Neural cell (in vitro differentiated cells): ENCODE measurements at regions not wholly inside any gene's neighbourhood (a gene's known extent, or its start where the extent isn't known, plus 50 kb on each side); places are given as distances from the start of the nearest gene placed in this dataset.
"Not testable (repeated sequence)": the region's sequence is repeated elsewhere in the genome, so short reads cannot be mapped to it uniquely, and the experiment has no call there.

ENCODE experiments used
- EP300 ChIP-seq: fragments of 450-650 bp; conservative IDR thresholded peaks from 2 replicates; pipeline ENCODE4 v1.6.1; 2014; ENCODE audit warnings: antibody characterized with exemption, mild to moderate bottlenecking, moderate library complexity; ENCODE audit not compliant: poor library complexity, severe bottlenecking
- EZH2 ChIP-seq: fragments of 200-600, 300-800 bp; shearing (Covaris generic), sonication (generic); IDR thresholded peaks from 2 replicates; pipeline ENCODE4 v1.6.1; 2014; ENCODE audit warnings: antibody characterized with exemption, low read length, borderline replicate concordance, mild to moderate bottlenecking; ENCODE audit not compliant: insufficient read depth, poor library complexity, severe bottlenecking
- MXI1 ChIP-seq: fragments of 450-650 bp; conservative IDR thresholded peaks from 2 replicates; pipeline ENCODE4 v1.6.1; 2014; ENCODE audit warnings: antibody characterized with exemption, mild to moderate bottlenecking; ENCODE audit not compliant: poor library complexity, severe bottlenecking
- POLR2AphosphoS5 ChIP-seq: IDR thresholded peaks from 2 replicates; pipeline ENCODE4 v1.6.1; 2012
- RAD21 ChIP-seq: fragments of 450-650 bp; conservative IDR thresholded peaks from 2 replicates; pipeline ENCODE4 v1.6.1; 2014; ENCODE audit warnings: antibody characterized with exemption, mild to moderate bottlenecking, moderate library complexity
- SMC3 ChIP-seq: fragments of 450-650 bp; conservative IDR thresholded peaks from 2 replicates; pipeline ENCODE4 v1.6.1; 2014; ENCODE audit warnings: antibody characterized with exemption, mild to moderate bottlenecking, moderate library complexity; ENCODE audit not compliant: poor library complexity
- TAF1 ChIP-seq: IDR thresholded peaks from 2 replicates; pipeline ENCODE4 v1.6.1; 2012; ENCODE audit warnings: low read depth
- TF ChIP-seq, protein P1 (sequence below): fragments of 450-650 bp; IDR thresholded peaks from 2 replicates; pipeline ENCODE4 v1.5.1; 2014; ENCODE audit warnings: antibody characterized with exemption, mild to moderate bottlenecking, moderate library complexity; ENCODE audit not compliant: poor library complexity, severe bottlenecking
- TF ChIP-seq, protein P2 (sequence below): IDR thresholded peaks from 2 replicates; pipeline ENCODE4 v1.6.1; 2012; ENCODE audit warnings: borderline replicate concordance

DNA sequence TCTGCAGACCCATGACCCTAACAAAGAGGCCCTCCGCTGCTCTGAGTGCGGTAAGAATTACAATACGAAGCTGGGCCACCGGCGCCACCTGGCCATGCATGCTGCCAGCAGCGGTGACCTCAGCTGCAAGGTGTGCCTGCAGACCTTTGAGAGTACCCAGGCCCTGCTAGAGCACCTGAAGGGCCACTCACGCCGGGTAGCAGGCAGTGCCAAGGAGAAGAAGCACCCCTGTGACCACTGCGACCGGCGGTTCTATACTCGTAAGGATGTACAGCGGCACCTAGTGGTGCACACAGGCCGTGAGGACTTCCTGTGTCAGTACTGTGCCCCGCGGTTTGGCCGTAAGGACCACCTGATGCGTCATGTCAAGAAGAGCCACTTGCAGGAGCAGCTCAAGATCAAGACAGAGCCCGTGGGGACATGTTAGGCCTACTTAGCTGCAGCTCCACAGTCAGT, 254.7 kb downstream of the NKX6-1 start:
- not testable (repeated sequence) for TF ChIP-seq RAD21, POLR2AphosphoS5, EP300, EZH2, SMC3, MXI1, TAF1
- TF ChIP-seq, protein P1, sequence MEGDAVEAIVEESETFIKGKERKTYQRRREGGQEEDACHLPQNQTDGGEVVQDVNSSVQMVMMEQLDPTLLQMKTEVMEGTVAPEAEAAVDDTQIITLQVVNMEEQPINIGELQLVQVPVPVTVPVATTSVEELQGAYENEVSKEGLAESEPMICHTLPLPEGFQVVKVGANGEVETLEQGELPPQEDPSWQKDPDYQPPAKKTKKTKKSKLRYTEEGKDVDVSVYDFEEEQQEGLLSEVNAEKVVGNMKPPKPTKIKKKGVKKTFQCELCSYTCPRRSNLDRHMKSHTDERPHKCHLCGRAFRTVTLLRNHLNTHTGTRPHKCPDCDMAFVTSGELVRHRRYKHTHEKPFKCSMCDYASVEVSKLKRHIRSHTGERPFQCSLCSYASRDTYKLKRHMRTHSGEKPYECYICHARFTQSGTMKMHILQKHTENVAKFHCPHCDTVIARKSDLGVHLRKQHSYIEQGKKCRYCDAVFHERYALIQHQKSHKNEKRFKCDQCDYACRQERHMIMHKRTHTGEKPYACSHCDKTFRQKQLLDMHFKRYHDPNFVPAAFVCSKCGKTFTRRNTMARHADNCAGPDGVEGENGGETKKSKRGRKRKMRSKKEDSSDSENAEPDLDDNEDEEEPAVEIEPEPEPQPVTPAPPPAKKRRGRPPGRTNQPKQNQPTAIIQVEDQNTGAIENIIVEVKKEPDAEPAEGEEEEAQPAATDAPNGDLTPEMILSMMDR = not testable (repeated sequence)
- TF ChIP-seq, protein P2, sequence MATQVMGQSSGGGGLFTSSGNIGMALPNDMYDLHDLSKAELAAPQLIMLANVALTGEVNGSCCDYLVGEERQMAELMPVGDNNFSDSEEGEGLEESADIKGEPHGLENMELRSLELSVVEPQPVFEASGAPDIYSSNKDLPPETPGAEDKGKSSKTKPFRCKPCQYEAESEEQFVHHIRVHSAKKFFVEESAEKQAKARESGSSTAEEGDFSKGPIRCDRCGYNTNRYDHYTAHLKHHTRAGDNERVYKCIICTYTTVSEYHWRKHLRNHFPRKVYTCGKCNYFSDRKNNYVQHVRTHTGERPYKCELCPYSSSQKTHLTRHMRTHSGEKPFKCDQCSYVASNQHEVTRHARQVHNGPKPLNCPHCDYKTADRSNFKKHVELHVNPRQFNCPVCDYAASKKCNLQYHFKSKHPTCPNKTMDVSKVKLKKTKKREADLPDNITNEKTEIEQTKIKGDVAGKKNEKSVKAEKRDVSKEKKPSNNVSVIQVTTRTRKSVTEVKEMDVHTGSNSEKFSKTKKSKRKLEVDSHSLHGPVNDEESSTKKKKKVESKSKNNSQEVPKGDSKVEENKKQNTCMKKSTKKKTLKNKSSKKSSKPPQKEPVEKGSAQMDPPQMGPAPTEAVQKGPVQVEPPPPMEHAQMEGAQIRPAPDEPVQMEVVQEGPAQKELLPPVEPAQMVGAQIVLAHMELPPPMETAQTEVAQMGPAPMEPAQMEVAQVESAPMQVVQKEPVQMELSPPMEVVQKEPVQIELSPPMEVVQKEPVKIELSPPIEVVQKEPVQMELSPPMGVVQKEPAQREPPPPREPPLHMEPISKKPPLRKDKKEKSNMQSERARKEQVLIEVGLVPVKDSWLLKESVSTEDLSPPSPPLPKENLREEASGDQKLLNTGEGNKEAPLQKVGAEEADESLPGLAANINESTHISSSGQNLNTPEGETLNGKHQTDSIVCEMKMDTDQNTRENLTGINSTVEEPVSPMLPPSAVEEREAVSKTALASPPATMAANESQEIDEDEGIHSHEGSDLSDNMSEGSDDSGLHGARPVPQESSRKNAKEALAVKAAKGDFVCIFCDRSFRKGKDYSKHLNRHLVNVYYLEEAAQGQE = not testable (repeated sequence)
